GM21360 (cell line): ENCODE measurements at regions not wholly inside any gene's neighbourhood (a gene's known extent, or its start where the extent isn't known, plus 50 kb on each side); places are given as distances from the start of the nearest gene placed in this dataset.

Experiments
- ATAC-seq: cut with Tn5 transposase; IDR thresholded peaks from one replicate; pipeline ENCODE4 v1.9.1; 2021; ENCODE audit warnings: mild to moderate bottlenecking, moderate library complexity; ENCODE audit not compliant: unreplicated experiment

DNA sequence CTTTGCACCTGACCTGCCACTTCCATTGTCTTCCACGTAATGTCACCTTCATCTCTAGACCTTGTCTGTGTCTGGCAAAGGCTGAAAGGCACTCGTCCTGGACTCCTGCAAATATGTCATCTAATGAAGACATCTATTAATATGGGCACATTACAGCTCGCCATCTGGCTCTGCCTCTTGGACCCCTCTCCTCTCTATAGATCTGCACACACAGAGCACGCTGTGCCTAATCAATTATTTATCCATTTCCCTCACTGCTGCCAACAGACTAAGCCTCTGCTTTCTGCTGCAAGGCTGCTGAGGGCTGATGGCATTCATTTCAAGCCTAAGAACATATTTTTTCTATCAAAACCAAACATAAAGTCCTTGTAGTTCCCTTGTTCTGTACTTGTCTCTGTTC lies 573.0 kb downstream of the TUSC7 start:
- no peak for ATAC-seq

DNA sequence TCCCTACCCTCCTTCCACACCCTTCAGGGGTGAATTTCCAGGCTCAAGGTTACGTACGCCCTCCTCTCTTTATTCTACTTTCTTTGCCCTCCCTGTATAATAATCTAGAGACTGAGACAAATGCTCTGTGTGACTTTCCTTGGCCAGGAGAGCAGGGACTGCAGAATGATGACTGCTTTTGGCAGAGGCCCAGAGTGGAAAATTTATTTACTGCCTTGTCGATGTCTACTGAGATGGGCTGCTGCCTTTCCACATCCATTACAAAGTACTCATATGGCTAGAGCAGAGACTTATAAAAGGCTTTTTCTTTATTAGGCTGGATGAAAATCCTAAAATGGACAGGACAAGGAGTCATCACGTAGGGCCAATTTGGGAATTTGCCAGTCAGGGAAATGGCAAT lies 576.2 kb downstream of the TUSC7 start:
- ATAC-seq, result no peak

DNA sequence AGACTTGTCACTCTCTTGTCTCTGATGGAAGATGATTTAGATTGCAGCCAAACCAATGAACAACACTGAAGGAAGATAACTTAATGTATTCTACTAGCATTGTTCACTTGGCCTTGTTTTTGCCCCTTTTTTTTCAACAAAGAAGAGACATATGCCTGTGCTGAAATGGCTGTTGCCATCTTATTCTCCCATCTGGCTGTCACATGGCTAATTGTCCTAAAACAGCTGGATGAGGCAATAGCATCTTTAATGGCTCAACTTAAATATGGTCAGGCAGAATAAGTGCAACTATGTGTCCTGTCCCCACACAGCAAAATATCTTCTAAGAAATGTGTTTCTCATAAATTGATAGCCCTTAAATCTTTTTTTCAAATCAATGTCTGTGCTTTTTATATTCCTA lies 576.9 kb downstream of the TUSC7 start:
- ATAC-seq, result no peak

DNA sequence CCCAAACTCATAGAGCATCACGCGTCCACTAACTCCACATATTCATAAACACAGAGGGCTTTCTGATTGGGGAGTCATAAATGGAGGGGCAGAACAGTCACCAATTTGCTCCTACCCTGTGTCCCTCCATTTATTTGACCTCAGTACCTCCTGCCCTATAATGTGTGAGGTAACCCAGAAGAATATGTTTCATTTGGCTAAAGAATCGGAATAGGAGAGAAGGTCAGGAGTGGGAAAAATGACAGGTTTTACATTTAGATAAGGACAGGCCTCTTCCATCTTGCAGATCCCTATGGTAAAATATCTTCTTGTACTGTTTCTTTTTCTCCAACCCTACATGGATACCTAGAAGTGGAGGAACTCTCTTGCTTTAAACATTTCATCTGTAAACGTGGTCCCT lies 578.0 kb downstream of the TUSC7 start:
- no peak for ATAC-seq

- ATAC-seq, result no peak
Observed at GRCh38 chr3:117291476-117291875, 581.9 kb downstream of the TUSC7 start.

DNA sequence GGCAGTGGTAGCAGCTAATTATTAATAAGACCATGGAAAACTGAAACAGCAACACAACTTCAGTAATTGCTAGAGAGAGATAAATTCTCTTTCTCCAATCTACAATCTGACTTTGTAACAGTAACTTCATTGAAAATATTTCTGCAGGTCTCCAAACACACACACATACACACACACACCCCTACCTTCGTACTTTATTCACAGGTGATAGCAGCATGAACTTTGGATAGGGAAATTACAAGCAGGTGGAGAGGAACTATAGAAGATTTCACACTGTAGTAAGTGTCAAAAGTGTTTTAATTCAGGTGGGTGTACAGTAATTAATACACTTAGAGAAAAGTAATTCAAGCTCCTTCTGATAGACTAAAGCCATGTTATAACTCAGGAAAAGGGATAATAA lies 587.5 kb downstream of the TUSC7 start:
- no peak for ATAC-seq

DNA sequence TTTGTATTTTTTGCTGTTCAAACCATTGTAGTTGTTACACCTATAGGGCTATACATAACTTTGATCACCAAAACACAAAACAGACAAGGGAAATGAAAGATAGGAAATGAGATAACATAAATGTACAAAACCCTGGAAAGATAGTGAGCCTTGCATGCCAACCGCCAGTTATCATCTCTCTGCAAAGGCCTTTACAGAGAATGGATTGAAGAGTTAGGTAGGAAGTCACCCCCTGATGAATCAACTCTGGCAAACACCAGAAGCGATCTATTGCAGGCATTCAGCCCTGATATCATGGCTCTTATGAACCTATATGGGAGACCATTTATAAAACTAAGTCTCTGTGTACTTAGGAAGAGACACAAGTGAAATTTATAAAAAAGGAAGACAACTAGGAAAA lies 588.0 kb downstream of the TUSC7 start:
- no peak for ATAC-seq

- no peak for ATAC-seq
Observed at GRCh38 chr3:117298273-117298672, 588.7 kb downstream of the TUSC7 start.

DNA sequence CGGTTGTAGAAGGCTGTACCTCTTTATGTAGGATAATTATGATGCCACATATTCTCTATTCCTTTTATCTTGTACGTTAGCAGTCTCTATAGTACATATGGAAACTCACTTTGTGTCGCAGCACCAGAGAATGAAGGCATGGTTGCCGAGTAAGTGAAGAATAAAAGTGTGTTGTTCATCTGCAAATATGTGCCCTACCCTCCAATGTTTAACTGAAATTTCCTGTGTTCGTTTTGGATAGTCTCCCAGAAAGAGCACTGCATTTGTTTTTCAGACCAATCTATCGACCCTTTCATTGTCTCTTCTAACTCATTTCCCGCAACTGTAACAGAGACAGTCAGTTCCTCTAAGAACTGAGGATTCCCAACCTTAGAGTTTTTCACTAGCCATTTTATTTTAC lies 592.8 kb downstream of the TUSC7 start:
- no peak for ATAC-seq

GRCh38 chr3:117303443-117303842 lies 593.9 kb downstream of the TUSC7 start:
- no peak for ATAC-seq

GRCh38 chr3:117304681-117305080 lies 595.1 kb downstream of the TUSC7 start:
- ATAC-seq, result no peak

DNA sequence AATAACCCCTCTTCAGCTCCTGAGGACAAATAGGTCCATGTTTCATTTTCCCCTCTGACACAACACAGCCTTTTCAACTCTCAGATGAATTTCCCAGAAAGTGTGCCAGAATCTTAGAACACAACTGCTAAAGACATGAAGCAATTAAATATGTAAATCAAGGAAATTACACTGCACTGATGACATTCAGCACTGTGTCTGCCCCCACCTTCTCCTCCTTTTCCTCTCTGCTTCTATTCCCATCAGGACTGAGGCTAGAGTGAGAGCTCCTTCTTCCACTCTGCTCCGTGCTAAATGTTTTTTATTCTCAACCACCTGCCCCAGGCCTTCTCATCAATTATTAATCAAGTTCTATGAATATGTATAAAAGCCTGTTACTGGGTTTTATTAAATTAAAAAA lies 596.1 kb downstream of the TUSC7 start:
- no peak for ATAC-seq

GRCh38 chr3:117306299-117306698 lies 596.7 kb downstream of the TUSC7 start:
- peak; percentile 71 for ATAC-seq

GRCh38 chr3:117308353-117308752 lies 598.8 kb downstream of the TUSC7 start:
- no peak for ATAC-seq

- ATAC-seq, result no peak
Observed at GRCh38 chr3:117308756-117309155, 599.2 kb downstream of the TUSC7 start.

DNA sequence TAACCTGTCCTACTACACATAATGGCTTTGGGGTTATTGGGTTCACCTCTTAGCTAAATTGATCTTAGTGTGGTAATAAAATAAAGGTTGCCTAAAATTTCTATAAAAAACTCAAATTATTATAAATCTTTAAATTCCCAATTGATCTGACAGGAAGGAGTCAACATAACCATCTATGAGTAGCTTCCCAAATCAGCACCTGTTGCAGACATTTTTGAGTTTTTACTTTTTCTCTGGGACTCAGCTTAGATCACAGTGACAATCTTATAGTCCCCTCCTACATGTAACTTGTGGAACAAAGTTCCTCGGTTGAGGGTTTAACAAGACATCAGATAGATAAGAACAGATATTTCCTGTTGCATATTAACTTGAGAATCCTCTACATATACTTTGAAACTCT lies 601.0 kb downstream of the TUSC7 start:
- no peak for ATAC-seq

DNA sequence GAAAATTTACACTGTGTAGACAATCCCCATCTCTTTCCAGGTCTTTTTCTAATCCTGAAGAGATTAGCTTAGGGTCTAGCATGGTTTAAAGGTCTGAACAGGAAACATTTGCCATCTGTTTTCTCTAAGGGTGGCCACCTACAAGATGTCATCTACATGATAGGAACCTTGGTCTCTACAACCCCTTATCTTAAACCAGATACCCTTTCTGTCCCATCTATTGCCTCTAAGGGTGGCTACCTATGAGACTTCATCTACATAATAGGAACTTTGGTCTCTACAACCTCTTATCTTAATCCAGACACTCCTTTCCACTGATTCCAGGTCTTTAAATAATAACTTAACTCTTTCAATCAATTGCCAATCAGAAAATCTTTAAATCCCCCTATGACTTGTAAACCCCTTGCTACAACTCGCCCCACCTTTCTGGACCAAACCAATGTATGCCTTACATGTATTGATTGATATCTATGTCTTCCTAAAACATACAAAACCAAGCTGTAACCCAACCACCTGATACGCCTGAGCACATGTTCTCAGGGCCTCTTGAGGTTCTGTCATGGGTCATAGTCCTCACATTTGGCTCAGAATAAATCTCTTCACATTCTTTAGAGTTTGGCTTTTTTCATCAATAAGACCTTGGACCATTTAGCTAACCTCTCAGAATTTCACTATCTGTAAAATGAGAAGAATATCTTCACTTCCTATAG lies 605.0 kb downstream of the TUSC7 start:
- ATAC-seq, result no peak

GRCh38 chr3:117322866-117323265 lies 613.3 kb downstream of the TUSC7 start:
- no peak for ATAC-seq

DNA sequence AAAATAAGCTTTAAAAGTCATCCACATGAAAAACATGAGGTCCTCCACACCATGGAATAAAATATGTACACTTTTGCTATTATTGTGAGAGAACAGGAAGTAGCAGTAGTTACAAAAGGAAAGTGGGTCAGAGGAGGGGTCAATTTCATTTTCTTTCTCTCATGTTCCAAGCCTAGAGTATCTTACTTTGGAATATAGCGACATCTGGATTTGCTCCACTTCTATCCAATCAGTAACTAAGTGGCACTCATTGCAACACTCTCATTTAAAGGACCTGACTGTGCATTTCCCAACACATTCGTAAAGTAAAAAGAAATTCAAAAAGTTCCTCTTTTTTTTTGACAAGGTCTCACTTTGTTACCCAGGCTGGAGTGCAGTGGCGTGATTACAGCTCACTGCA lies 637.3 kb downstream of the TUSC7 start:
- ATAC-seq, result no peak

- ATAC-seq, result no peak
Observed at GRCh38 chr3:117348884-117349283, 639.3 kb downstream of the TUSC7 start.

DNA sequence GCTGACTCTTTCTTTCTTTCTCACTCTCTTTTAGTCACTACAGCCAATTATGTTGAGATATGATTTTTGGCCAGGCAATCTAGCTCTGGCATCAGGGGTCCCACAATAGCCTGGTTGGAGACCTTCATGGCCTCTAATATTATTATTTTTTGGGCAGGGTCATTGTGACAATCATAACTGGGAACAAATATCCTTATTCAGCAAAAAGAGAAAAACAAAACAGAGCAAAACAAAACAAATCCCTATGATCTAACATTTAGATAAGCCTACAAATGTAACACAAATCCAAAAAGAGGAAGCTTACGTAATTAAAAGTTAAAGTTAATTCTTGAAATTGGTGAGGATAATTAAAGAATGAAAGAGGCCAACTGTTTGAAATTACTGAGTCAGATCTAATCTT lies 640.0 kb downstream of the TUSC7 start:
- ATAC-seq, result no peak

- ATAC-seq, result no peak
Observed at GRCh38 chr3:117350371-117350770, 640.8 kb downstream of the TUSC7 start.

DNA sequence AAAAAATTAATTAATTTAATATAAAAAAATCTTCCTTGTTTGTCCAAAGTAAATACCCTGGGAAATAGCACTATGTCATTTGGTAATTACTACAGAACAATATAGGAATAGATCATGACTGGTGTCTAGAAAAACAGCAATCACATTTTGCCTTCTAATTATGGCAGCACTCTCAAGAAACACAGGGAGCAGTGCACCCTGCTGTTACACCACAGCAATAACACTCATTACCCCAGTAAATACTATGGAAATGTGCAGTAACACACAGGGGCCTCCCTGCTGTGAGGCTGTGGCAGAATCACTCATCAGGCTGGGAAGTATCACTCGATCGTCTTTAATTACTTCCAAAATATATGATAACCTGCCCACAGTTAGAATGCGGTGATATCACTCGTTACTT lies 646.0 kb downstream of the TUSC7 start:
- ATAC-seq, result peak; percentile 84
